Colonic mucosa (tissue), 4 donors: ENCODE measurements at regions not wholly inside any gene's neighbourhood (a gene's known extent, or its start where the extent isn't known, plus 50 kb on each side); places are given as distances from the start of the nearest gene placed in this dataset.

Experiments used
- DNase-seq: peaks from one replicate; pipeline ENCODE4 v3.0.0-alpha.2; 2020
- H3K27ac ChIP-seq: fragments of 200-600 bp; one replicate; pipeline ENCODE4 v1.8.0; 2021
- H3K27me3 ChIP-seq: fragments of 200-600 bp; one replicate; pipeline ENCODE4 v1.8.0; 2021
- H3K36me3 ChIP-seq: fragments of 200-600 bp; one replicate; pipeline ENCODE4 v1.8.0; 2021
- H3K4me1 ChIP-seq: fragments of 200-600 bp; one replicate; pipeline ENCODE4 v1.8.0; 2021; ENCODE audit warnings: mild to moderate bottlenecking
- H3K4me3 ChIP-seq: fragments of 200-600 bp; one replicate; pipeline ENCODE4 v1.8.0; 2021
- H3K9ac ChIP-seq, 2 donors: one replicate each; pipeline ENCODE4 v1.7.0; 2013; ENCODE audit warnings: control low read depth in 2 of 2, low read depth in 2 of 2, low read length in 2 of 2
- H3K9me3 ChIP-seq: fragments of 200-600 bp; one replicate; pipeline ENCODE4 v1.8.0; 2021
- intact Hi-C: fragments of 100-400 bp; cut with DNase I; formaldehyde crosslinking; loops from one replicate; pipeline ENCODE4 v1.14.1; 2022
- TF ChIP-seq, protein P1 (sequence below): fragments of 200-600 bp; IDR thresholded peaks from one replicate; pipeline ENCODE4 v1.8.0; 2022; ENCODE audit warnings: antibody characterized with exemption, mild to moderate bottlenecking
- donor health status: healthy.
- donor health status: DM: no; HTN: no; CAD: no.
- donor health status: DM: no; HTN: no; CAD: no.

DNA sequence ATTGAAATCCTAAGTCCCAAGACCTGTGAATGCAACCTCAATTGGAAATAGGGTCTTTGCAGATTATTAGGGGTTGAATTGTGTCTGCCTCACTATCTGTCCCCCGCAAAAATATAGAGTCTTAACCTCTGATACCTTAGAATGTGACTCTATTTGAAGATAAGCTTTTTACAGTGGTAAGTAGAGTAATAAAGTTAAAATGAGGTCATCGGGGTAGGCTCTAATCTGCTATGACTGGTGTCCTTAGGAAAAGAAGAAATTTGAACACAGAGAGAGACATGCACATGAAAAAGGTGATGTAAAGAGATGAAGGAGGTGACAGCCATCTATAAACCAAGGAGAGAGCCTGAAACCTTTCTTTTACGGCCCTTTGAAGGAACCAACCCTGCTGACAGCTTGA is 287.1 kb upstream of the ADRA1B start:
- no peaks in the 10 kb centered on the region for H3K36me3 ChIP-seq
- H3K27ac ChIP-seq, result no peak overlapping the region
- H3K4me3 ChIP-seq, result no peak overlapping the region
- H3K9me3 ChIP-seq, result no peaks in the 10 kb centered on the region
- no peaks in the 10 kb centered on the region for H3K4me1 ChIP-seq
- H3K9ac ChIP-seq, result no peak overlapping the region
- H3K27me3 ChIP-seq, result no peaks in the 10 kb centered on the region
- TF ChIP-seq, protein P1, sequence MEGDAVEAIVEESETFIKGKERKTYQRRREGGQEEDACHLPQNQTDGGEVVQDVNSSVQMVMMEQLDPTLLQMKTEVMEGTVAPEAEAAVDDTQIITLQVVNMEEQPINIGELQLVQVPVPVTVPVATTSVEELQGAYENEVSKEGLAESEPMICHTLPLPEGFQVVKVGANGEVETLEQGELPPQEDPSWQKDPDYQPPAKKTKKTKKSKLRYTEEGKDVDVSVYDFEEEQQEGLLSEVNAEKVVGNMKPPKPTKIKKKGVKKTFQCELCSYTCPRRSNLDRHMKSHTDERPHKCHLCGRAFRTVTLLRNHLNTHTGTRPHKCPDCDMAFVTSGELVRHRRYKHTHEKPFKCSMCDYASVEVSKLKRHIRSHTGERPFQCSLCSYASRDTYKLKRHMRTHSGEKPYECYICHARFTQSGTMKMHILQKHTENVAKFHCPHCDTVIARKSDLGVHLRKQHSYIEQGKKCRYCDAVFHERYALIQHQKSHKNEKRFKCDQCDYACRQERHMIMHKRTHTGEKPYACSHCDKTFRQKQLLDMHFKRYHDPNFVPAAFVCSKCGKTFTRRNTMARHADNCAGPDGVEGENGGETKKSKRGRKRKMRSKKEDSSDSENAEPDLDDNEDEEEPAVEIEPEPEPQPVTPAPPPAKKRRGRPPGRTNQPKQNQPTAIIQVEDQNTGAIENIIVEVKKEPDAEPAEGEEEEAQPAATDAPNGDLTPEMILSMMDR, result no peak
- intact Hi-C loops, result no loop called here
- no peak for DNase-seq

DNA sequence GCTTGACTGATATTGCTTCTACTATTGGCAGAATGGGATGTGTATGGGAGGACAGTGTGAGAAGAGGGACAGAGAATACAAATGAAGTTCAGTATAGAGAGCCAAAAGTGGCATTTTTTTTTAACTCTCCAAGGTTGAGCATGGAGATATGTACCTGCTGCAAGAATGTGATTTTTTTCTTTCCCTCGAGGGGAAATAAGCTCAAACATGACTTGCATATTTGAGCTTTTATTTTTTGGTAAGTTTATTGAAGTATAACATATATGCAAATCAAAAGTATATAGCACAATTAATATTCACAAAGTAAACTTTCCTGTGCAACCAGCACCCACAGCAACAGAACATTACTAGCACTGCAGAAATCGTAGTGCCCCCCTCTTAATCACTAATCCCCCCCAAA is 285.7 kb upstream of the ADRA1B start:
- H3K36me3 ChIP-seq, result no peaks in the 10 kb centered on the region
- no peaks in the 10 kb centered on the region for H3K27me3 ChIP-seq
- intact Hi-C loops, result no loop called here
- TF ChIP-seq, protein P1, result no peak
- no peaks in the 10 kb centered on the region for H3K9me3 ChIP-seq
- DNase-seq, result no peak
- H3K4me1 ChIP-seq, result no peaks in the 10 kb centered on the region
- H3K4me3 ChIP-seq, result no peak overlapping the region
- no peak overlapping the region for H3K27ac ChIP-seq
- H3K9ac ChIP-seq, result no peak overlapping the region

DNA sequence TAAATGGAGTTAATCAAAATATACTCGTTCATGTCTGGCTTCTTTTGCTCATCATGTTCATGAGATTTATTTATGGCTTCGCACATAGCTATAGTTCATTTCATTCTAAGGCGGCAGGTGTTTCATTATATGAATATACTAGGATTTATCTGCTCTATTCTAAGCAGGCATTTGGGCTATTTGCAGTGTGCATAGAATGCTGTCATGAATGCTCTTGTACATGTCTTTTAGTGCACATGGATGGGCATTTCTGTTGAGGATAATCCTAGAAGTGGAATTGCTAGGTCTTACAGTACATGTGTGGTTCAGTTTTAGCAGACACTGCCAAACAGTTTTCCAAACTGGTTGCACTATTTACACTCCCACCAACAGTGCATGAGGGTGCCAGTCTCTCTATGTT is 285.3 kb upstream of the ADRA1B start:
- Histone ChIP-seq H3K27ac (no peak overlapping the region), H3K27me3 (no peaks in the 10 kb centered on the region), H3K9ac (no peak overlapping the region), H3K36me3 (no peaks in the 10 kb centered on the region), H3K9me3 (no peaks in the 10 kb centered on the region), H3K4me3 (no peak overlapping the region), H3K4me1 (no peaks in the 10 kb centered on the region)
- DNase-seq, result no peak
- TF ChIP-seq, protein P1, result no peak
- intact Hi-C loops, result no loop called here

DNA sequence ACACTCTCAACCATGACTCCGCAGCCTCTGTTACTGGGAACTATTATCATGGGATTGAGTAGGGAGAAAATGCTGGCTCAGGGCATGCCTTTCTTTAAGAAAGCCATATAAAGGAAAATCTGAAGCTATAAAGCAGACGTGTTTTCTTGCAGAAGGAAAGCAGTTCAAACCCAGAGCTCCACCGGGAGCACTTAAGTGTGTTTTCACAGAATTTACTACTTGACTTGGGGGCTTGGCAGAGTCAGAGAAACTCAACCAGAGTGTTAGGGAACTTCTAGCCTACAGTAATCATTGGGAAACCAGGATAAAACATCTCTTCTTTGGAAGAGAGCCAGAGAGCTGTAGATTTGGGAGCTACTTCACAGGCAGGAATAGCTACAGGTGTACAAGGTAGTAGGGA is 283.4 kb upstream of the ADRA1B start:
- no peaks in the 10 kb centered on the region for H3K36me3 ChIP-seq
- no peaks in the 10 kb centered on the region for H3K9me3 ChIP-seq
- DNase-seq, result no peak
- no peak overlapping the region for H3K9ac ChIP-seq
- TF ChIP-seq, protein P1, result no peak
- intact Hi-C loops, result no loop called here
- H3K27me3 ChIP-seq, result no peaks in the 10 kb centered on the region
- no peak overlapping the region for H3K27ac ChIP-seq
- H3K4me3 ChIP-seq, result no peak overlapping the region
- H3K4me1 ChIP-seq, result no peaks in the 10 kb centered on the region

DNA sequence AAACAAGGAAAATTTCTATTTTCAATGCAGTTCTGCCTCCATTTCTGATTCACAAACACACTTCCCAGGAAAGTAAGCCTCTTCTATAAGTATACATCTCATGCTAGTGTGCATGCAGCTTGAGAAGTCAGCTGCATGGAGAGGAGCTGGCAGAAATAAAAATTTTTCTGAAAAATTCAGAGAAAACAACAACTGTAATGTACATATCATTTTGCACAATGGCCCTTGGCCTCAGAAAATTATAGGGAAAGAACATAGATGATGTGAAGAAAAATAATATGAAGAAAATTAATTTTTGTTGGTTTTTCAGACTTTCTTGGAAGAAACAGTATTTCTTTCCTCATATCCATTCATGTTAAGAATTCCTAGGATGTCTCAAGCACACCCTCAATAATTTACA is 277.8 kb upstream of the ADRA1B start:
- H3K36me3 ChIP-seq, result no peaks in the 10 kb centered on the region
- H3K4me1 ChIP-seq, result no peaks in the 10 kb centered on the region
- no peak overlapping the region for H3K27ac ChIP-seq
- no peak overlapping the region for H3K9ac ChIP-seq
- intact Hi-C loops, result no loop called here
- no peak for DNase-seq
- no peaks in the 10 kb centered on the region for H3K9me3 ChIP-seq
- no peak overlapping the region for H3K4me3 ChIP-seq
- H3K27me3 ChIP-seq, result no peaks in the 10 kb centered on the region
- TF ChIP-seq, protein P1, result no peak
